ENCODE measurements at regions not wholly inside any gene's neighbourhood (a gene's known extent, or its start where the extent isn't known, plus 50 kb on each side); places are given as distances from the start of the nearest gene placed in this dataset.

DNA sequence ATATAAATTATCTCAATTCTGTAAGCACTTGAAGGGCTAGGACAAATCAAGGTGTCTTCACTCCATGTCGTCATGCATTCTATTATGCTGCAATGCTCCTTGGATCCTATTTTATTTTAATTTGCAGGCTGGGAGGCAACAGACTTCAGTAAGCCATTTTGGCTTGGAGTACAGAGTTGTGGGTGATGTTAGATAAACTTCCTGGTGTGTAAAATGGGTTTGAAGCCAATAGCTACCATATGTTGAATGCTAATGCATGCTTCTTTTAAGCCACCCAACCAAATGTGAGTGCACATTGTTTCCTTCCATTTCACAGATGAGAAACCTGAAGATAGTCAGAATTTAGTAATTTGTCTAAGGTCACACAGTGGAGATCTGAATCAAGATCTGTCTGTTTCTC lies 482.8 kb downstream of the DISC1 start:
- DNase-seq: no peak
- Histone ChIP-seq H3K4me1 (no peaks in the 10 kb centered on the region), H3K27me3 (no peaks in the 10 kb centered on the region), H3K9me3 (no peaks in the 10 kb centered on the region), H3K36me3 (no peaks in the 10 kb centered on the region), H3K4me3 (ENCODE audit: low read depth, low read length) (no peak overlapping the region)
- TF ChIP-seq, protein P1, sequence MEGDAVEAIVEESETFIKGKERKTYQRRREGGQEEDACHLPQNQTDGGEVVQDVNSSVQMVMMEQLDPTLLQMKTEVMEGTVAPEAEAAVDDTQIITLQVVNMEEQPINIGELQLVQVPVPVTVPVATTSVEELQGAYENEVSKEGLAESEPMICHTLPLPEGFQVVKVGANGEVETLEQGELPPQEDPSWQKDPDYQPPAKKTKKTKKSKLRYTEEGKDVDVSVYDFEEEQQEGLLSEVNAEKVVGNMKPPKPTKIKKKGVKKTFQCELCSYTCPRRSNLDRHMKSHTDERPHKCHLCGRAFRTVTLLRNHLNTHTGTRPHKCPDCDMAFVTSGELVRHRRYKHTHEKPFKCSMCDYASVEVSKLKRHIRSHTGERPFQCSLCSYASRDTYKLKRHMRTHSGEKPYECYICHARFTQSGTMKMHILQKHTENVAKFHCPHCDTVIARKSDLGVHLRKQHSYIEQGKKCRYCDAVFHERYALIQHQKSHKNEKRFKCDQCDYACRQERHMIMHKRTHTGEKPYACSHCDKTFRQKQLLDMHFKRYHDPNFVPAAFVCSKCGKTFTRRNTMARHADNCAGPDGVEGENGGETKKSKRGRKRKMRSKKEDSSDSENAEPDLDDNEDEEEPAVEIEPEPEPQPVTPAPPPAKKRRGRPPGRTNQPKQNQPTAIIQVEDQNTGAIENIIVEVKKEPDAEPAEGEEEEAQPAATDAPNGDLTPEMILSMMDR (IDR thresholded peaks at IDR 0.05; ENCODE audit: low read depth, low read length): no peak

DNA sequence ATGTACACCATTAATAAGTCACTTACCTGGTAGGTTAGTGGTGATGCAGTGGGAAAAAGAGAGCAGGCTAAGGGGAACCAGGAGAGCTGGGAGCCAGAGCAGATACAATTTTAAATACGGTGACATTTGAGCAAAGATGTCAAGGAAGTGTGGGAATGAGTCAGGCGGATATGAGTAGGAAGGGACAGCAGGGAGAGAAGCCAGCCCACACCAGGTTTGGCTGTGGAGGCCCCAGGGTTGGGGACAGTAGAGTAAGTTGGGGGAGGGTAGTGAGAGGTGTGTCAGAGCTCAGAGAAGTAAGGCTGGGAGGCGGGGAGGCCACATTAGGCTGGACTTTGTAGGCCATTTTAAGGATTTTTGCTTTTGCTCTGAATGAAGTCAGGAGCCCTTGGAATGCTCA lies 482.0 kb downstream of the DISC1 start:
- Histone ChIP-seq H3K4me3 (ENCODE audit: low read depth, low read length) (no peak overlapping the region), H3K4me1 (no peaks in the 10 kb centered on the region), H3K27me3 (no peaks in the 10 kb centered on the region), H3K36me3 (no peaks in the 10 kb centered on the region), H3K9me3 (no peaks in the 10 kb centered on the region)
- DNase-seq: no peak
- TF ChIP-seq, protein P1 (IDR thresholded peaks at IDR 0.05; ENCODE audit: low read depth, low read length): no peak

DNA sequence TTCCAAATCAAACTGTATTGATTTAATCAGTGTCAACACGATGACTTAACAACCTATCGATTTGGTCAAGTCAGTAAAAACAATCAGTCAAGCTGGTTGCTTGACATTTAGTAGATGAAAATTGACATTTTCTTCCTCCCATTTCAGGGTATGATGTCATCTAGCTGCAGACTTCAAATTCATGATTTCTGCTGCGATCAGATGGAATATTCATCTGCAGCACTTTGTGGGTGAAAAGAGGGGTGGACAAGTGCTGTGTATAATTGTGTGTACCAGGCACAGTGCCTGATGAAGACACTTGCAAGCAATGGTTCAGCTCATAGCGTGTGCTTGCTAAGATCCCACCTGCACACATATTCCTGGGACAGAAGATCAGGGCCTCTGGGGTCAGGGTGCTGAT lies 479.8 kb downstream of the DISC1 start:
- H3K27me3 ChIP-seq: no peaks in the 10 kb centered on the region
- no peaks in the 10 kb centered on the region for H3K36me3 ChIP-seq
- no peak overlapping the region for H3K4me3 ChIP-seq (ENCODE audit: low read depth, low read length)
- no peak for DNase-seq
- H3K9me3 ChIP-seq: no peaks in the 10 kb centered on the region
- TF ChIP-seq, protein P1 (IDR thresholded peaks at IDR 0.05; ENCODE audit: low read depth, low read length): no peak
- no peaks in the 10 kb centered on the region for H3K4me1 ChIP-seq

DNA sequence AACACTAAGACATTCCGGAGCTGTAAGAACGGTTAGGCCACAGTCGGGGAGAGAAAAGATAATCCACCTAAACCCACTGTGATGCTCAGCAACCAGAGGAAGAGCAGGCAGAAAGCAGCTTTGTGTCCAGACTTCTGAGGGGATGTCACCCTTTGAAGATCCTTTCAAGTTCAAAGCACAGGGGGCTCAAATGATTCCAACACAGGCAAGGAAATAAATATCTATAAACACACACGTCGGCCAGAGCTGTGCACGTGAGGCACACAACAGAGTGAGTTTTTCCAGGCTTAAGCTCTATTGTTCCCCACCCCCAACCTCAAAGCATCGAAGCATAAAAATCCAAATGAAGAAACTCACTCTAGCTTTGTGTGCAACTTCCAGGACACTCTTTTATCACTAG lies 479.0 kb downstream of the DISC1 start:
- H3K36me3 ChIP-seq: no peaks in the 10 kb centered on the region
- TF ChIP-seq, protein P1 (IDR thresholded peaks at IDR 0.05; ENCODE audit: low read depth, low read length): no peak
- DNase-seq: no peak
- H3K27me3 ChIP-seq: no peaks in the 10 kb centered on the region
- H3K9me3 ChIP-seq: no peaks in the 10 kb centered on the region; the same call in 1 of the 2 replicates
- no peak overlapping the region for H3K4me3 ChIP-seq (ENCODE audit: low read depth, low read length)
- H3K4me1 ChIP-seq: no peaks in the 10 kb centered on the region

GRCh38 chr1:232101231-232101630 lies 474.6 kb downstream of the DISC1 start:
- Histone ChIP-seq H3K27me3 (no peaks in the 10 kb centered on the region), H3K4me1 (no peaks in the 10 kb centered on the region), H3K36me3 (no peaks in the 10 kb centered on the region), H3K9me3 (no peaks in the 10 kb centered on the region; the same call in 1 of the 2 replicates), H3K4me3 (ENCODE audit: low read depth, low read length) (no peak overlapping the region)
- TF ChIP-seq, protein P1 (IDR thresholded peaks at IDR 0.05; ENCODE audit: low read depth, low read length): no peak
- no peak for DNase-seq

- no peaks in the 10 kb centered on the region for H3K36me3 ChIP-seq
- no peaks in the 10 kb centered on the region for H3K27me3 ChIP-seq
- TF ChIP-seq, protein P1 (IDR thresholded peaks at IDR 0.05; ENCODE audit: low read depth, low read length): no peak
- no peak for DNase-seq
- H3K4me3 ChIP-seq (ENCODE audit: low read depth, low read length): no peak overlapping the region
- H3K4me1 ChIP-seq: no peaks in the 10 kb centered on the region
- no peaks in the 10 kb centered on the region; the same call in 1 of the 2 replicates for H3K9me3 ChIP-seq
Measured at GRCh38 chr1:232096751-232097150, 470.2 kb downstream of the DISC1 start.
